ENCODE measurements at regions not wholly inside any gene's neighbourhood (a gene's known extent, or its start where the extent isn't known, plus 50 kb on each side); places are given as distances from the start of the nearest gene placed in this dataset.
"Not testable (repeated sequence)": the region's sequence is repeated elsewhere in the genome, so short reads cannot be mapped to it uniquely, and the experiment has no call there.

GRCh38 chr18:30684825-30685481 is 357.6 kb downstream of the DSC3 start:
- DNase-seq (ENCODE audit: low spot score), result no peak
- no peak for TF ChIP-seq CTCF (IDR thresholded peaks at IDR 0.05; ENCODE audit: borderline replicate concordance, control extremely low read depth, extremely low read depth, insufficient read depth, missing control alignments)
- in situ Hi-C loops (cut with MboI; ENCODE audit: low sequenced_read_pairs, unreplicated experiment), result no loop called here

DNA sequence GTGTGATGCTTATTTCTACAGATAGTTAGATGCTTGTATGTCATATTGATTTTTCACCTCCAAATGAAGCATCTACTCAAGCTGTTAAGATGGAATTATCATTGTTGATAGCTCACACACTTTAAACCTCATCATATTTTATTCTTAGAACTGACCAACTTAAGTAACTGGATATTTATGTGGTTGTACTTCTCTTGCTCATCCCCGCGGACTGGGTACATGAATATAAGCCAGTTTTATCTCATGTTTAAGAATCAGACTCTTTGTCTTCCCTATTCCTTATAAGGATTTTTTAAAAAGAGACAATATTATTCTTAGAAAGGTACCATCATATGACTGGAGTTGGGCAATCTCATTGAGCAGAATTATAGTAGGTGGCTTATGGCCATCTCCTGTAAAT is 358.7 kb downstream of the DSC3 start:
- no peak for DNase-seq (ENCODE audit: low spot score)
- in situ Hi-C loops (cut with MboI; ENCODE audit: low sequenced_read_pairs, unreplicated experiment), result no loop called here
- no peak for TF ChIP-seq CTCF (IDR thresholded peaks at IDR 0.05; ENCODE audit: borderline replicate concordance, control extremely low read depth, extremely low read depth, insufficient read depth, missing control alignments)

- no peak for DNase-seq (ENCODE audit: low spot score)
- no peak for TF ChIP-seq CTCF (IDR thresholded peaks at IDR 0.05; ENCODE audit: borderline replicate concordance, control extremely low read depth, extremely low read depth, insufficient read depth, missing control alignments)
- in situ Hi-C loops (cut with MboI; ENCODE audit: low sequenced_read_pairs, unreplicated experiment), result no loop called here
These were observed 359.9 kb downstream of the DSC3 start for GRCh38 chr18:30682672-30683071.

- in situ Hi-C loops (cut with MboI; ENCODE audit: low sequenced_read_pairs, unreplicated experiment), result no loop called here
- no peak for DNase-seq (ENCODE audit: low spot score)
- TF ChIP-seq CTCF (IDR thresholded peaks at IDR 0.05; ENCODE audit: borderline replicate concordance, control extremely low read depth, extremely low read depth, insufficient read depth, missing control alignments), result no peak
These were observed 363.1 kb downstream of the DSC3 start for GRCh38 chr18:30679285-30679930.

DNA sequence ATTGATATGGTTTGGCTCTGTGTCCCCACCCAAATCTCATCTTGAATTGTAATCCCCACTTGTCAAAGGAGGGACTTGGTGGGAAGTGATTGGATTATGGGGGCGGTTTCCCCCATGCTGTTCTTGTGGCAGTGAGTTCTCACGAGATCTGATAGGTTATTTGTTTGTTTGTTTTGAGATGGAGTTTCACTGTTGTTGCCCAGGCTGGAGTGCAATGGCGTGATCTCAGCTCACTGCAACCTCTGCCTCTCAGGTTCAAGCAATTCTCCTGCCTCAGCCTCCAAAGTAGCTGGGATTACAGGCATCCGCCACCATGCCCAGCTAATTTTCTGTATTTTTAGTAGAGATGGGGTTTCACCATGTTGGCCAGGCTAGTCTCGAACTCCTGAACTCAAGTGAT is 364.7 kb downstream of the DSC3 start:
- in situ Hi-C loops (cut with MboI; ENCODE audit: low sequenced_read_pairs, unreplicated experiment); DNase-seq (ENCODE audit: low spot score): not testable (repeated sequence)

GRCh38 chr18:30676053-30676480 is 366.5 kb downstream of the DSC3 start:
- TF ChIP-seq CTCF (IDR thresholded peaks at IDR 0.05; ENCODE audit: borderline replicate concordance, control extremely low read depth, extremely low read depth, insufficient read depth, missing control alignments), result no peak
- in situ Hi-C loops (cut with MboI; ENCODE audit: low sequenced_read_pairs, unreplicated experiment), result no loop called here
- no peak for DNase-seq (ENCODE audit: low spot score)

GRCh38 chr18:30675493-30675892 is 367.0 kb downstream of the DSC3 start:
- TF ChIP-seq CTCF (IDR thresholded peaks at IDR 0.05; ENCODE audit: borderline replicate concordance, control extremely low read depth, extremely low read depth, insufficient read depth, missing control alignments), result no peak
- no peak for DNase-seq (ENCODE audit: low spot score)
- in situ Hi-C loops (cut with MboI; ENCODE audit: low sequenced_read_pairs, unreplicated experiment), result no loop called here
